ENCODE measurements at regions not wholly inside any gene's neighbourhood (a gene's known extent, or its start where the extent isn't known, plus 50 kb on each side); places are given as distances from the start of the nearest gene placed in this dataset.
"Not testable (repeated sequence)": the region's sequence is repeated elsewhere in the genome, so short reads cannot be mapped to it uniquely, and the experiment has no call there.

DNA sequence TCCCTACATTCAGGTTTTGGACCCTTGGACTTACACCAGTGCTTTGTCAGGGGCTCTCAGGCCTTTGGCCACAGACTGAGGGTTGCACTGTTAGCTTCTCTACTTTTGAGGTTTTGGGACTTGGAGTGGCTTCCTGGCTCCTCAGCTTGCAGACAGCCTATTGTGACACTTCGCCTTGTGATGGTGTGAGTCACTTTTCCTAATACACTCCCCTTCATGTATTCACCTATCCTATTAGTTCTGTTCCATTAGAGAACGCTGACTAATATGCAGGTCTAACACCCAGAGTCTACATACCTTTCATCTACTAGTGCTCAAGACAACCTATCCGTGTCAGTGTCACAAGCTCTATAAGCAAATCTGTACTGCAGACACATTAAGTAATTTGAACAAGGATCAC, 605.3 kb downstream of the KCNT2 start:
- DNase-seq (ENCODE audit: low read depth in 2 of 2): no peak

DNA sequence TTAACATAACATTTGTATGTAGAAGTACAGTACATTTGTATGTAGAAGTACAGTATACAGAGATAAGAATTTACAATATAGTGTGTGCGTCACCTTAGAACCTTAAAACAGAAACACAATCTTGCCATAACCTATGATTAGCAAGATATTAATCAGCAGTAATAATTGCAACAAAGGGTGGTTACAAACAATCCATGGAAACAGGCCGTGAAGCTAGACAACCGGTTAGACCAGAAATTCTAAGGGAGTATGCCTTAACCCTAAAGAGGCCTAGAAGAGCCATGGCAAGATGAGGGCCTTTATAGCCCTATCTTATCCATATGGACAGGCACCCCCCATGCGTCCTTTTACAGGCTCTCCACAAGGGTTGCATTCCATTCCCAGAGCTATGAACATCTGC, 605.9 kb downstream of the KCNT2 start:
- not testable (repeated sequence) for DNase-seq (ENCODE audit: low read depth in 2 of 2)

DNA sequence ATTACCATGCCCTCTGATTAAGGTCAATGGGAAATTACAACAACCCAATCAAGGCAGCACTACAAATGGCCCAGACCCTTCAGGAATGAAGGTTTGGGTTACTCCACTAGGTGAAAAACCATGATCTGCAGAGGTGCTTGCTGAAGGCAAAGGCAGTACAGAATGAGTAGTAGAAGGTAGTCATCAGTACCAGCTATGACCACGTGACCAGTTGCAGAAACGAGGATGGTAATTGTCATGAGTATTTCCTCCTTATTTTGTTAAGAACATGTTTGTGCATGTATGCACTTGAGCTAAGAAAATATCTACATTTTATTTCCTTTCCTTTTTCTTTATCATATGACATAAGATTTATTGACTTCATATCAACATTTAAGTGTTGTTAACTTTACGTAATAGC, 607.1 kb downstream of the KCNT2 start:
- DNase-seq (ENCODE audit: low read depth in 2 of 2): no peak

DNA sequence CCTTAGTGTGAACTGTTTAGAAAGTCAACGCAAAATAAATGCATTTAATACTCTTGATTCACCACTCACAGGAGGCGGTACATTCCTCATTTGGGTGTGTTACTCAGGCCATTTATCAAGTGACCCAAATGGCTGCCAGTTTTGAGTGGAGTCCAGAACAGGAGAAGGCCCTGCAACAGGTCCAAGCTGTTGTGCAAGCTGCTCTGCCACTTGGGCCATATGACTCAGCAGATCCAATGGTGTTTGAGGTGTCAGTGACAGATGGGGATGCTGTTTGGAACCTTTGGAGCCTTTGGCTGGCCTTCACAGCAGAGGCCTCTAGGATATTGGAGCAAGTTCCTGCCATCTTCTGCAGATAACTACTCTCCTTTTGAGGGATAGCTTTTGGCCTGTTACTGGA, 609.2 kb downstream of the KCNT2 start:
- no peak for DNase-seq (ENCODE audit: low read depth in 2 of 2)

DNA sequence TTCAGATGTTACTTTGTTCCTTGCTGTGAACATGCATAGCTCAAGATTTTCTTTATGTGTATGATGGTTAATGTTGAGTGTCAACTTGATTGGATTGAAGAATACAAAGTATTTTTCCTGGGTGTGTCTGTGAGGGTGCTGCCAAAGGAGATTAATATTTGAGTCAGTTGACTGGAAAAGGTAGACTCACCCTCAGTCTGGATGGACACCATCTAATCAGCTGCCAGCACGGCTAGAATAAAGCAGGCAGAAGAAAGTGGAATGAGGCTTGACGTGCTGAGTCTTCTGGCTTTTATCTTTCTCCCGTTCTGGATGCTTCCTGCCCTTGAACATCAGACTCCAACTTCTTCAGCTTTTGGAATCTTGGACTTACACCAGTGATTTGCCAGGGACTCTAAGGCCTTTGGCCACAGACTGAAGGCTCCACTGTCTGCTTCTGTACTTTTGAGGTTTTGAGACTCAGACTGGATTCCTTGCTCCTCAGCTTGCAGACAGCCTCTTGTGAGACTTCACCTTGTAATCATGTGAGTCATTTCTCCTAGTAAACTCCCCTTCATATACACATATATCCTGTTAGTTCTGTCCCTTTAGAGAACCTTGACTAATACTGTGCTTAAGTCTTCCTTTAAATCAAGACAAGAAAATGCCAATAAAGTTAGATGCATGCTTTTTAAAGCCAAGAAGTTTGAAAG, 626.6 kb downstream of the KCNT2 start:
- no peak for DNase-seq (ENCODE audit: low read depth in 2 of 2)

DNA sequence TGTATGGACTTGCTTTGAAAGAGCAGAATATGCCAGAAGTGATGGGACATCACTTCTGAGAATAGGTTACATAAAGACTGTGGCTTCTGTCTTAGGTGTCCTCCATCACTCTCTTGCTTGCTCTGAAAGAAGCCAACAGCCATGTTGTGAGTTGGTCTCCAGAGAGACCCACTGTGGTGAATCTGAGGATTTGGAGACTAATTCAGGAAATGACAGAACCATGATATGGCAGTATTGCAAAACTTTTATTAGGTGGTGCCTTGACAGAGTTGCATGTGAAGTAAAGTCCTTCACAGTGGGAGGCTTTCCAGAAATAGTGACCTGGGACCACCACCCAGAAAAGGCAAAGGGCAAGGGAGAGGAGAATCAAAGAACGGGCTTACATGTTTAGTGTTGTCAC, 628.6 kb downstream of the KCNT2 start:
- no peak for DNase-seq (ENCODE audit: low read depth in 2 of 2)

DNA sequence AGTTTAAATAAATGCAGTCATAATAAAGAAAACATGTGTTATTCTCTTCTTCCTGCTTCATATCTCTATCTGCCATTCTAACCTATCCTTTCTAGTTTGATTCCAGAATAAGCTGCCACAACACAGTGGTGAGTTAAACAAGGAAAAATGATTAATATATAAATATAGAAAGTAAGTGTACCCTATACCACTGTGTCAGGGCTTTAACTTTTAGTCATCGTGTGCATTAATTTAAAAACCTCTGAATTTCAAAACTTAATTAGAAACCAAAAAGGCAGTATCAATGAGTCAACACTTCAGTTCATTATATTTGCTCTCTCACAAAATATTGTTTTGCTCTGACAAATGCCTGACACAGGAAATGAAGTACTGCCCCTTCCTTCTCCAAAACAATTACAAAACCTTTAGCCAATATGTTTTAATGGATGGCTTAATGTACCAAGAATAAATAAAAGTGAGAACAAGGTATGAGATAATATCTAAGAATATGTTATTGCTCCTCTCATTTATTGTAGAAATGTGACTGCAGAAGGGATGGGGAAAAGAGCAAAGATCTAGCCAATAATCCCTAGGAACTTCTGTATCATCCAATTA, 634.8 kb downstream of the KCNT2 start:
- DNase-seq (ENCODE audit: low read depth in 2 of 2): no peak

DNA sequence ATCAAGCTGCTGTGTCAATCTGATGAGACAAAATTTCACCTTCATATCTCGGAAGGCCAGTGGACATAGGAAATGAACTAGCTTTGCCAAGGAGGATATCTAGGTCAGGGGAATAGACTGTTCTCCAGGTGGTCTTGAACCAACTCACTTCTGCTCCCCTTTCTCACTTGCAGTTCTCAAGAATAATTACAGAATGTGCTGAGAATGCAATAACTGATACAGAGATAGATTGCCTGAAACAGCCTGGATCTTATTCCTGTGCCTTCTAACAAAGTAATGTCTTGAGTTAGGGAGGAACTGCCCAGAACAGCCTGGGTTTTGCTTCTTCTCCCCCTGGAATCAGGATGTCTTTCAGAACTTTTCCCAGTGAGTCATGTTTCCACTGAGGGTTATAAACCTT, 636.7 kb downstream of the KCNT2 start:
- no peak for DNase-seq (ENCODE audit: low read depth in 2 of 2)

DNA sequence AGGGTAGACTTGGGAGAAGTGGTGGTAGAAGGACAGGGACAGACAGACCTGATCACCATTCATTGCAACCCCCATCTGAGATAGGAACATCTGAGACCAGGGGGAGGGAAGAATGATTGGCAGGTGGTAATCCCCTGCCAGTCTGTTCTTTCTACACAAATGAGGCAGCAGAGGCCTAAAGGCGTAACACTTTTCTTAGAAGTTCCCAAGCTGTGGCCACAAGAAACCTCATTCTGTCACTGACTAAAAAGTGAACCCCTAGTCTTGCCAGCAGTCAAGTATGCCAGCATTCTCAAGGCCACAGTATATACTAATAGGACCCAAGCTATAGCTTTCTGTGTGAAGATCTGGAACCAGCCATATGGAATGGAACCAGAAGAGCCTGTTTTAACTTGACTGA, 638.0 kb downstream of the KCNT2 start:
- no peak for DNase-seq (ENCODE audit: low read depth in 2 of 2)

DNA sequence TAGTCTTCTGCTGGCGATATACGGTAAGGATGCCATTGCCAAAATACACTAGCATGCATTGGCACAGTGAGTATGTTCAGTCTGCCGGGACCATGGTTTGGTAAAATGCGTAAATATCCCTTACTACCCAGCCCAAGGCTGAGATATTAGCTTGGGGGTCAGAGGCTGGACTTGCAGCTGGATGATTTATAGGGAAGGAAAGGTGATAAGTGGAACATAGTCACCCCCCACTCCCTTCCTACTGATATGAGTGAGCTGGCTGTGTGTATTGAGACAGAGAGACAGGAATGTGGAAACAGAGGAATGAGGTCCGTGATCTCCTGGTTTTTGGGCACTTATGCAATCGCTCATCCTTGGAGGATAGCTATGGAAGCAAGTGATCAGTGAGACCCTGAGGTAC, 642.8 kb downstream of the KCNT2 start:
- no peak for DNase-seq (ENCODE audit: low read depth in 2 of 2)

DNA sequence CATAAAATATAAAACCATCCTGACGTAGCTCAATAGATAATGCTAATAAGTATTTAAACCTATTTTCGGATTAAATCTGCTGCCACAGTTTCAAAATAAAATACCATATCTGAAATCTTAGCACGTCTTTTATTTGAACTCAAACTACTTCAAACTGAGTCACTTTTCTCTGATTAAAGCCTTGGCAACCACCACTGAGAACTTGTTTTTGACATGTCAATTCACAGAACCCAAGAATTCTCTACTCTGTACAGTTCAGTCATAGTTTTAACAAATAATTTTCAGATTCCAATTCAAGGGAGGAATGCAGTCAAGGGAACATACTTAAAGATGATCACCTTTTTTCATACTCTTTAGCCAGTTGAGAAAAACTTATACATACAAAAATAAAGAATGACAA, 643.2 kb downstream of the KCNT2 start:
- DNase-seq (ENCODE audit: low read depth in 2 of 2): no peak

DNA sequence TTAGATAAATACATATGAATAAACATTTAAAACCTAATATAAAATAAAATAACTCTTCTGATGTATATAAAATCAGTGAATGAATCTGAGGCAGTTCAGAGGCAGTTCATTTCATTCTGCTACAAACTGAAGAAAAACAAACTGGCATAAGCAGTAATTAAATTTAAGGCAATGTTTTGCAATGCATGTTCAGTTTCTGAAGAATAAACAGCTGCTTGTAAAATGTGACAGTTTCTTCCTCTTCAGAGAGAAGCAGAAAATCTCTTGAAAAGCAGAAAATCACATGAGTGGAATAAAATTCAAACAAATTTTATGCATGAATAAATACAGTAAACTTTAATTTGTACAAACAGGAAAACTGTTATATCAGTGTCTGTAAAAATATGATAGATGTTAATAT, 643.7 kb downstream of the KCNT2 start:
- no peak for DNase-seq (ENCODE audit: low read depth in 2 of 2)

DNA sequence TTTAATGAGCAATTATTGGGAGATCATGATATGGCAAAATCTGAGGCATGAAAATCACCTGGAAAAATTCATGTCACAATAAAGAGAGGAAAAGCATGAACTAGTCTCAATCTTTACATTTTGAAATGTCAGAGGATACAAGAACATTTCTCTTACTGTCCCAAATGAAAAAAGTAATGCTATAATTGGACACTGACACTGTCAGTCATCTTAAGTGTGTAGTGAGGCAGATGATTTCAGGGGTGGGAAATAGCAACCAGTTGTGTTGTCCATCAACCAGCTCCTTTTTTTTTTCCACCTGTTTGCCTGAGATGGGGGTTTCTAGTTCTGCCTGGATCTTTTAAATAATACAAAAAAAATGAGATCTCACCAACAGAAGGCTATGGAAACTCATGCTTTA, 646.2 kb downstream of the KCNT2 start:
- DNase-seq (ENCODE audit: low read depth in 2 of 2): no peak

DNA sequence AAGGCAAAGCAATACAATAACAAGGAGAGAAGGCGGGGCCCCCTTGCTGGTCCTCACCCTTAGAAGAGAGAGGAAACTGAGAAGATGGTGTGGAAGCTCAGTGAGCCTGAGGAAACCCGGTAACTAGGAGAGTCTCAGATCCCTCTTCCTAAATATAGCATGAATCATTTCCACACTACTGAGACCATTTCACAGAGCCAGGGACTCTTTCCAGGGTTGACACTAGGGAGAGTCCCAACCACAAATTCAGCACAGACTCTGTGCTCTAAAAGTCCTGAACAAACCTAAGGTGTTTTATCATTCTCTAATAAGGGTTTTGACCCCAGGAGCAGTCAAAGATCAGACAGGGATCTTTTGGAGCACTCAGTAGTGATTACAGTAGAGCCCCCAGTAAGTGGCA, 647.7 kb downstream of the KCNT2 start:
- DNase-seq (ENCODE audit: low read depth in 2 of 2): no peak

DNA sequence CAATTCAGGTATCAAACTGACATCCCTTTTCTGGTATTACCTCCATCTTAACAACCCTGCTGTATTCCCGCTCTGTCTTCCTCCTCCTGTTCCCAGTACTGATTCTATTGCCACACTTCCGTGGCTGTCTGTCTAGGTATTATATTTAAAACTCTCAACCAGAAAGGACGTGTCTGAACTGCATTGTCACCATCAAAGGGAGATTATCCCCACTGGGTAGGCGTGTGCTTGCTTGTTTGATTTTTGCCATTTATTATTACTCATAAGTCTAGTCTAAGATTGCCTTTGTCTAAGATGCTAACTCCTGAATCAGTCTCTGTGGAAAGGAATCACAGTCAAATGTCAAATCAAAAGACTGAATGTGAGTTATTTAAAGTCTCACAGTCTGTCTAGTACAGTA, 650.1 kb downstream of the KCNT2 start:
- DNase-seq (ENCODE audit: low read depth in 2 of 2): no peak

DNA sequence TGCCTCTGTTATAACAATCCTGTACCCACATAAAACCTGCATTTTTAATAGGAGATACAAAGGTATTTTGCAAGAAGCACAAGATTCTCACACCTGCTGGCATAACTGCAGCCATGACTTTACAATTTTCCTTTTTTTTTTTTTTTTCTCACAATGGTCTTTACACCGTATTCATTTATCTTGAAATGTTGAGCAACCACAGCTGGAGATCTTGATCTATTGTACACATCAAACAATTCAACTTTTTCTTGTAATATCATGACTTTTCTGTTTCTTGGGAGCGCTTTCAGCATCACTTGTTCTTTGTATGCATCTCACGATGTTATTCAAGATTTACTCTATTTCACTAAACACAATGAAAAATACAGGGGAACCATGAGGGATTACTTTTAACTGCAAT, 651.4 kb downstream of the KCNT2 start:
- no peak for DNase-seq (ENCODE audit: low read depth in 2 of 2)

DNA sequence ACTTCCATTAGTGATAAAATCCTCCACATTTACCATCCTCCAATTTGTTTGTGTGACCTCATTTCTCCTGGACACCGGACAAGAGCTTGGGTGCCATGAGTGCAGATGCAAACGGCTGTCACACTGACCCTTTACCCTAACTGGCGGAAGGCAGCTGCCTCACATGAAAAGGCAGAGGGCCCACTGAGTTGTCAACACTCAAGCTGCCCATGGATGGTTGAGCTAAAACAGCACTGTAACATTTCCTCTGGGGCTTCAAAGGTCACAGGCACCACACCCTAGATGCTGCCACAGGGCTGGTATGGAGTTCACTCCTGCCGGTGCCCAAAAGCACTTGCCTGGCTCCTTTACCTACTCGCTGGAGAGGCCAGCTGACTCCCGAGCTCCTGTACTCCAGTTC, 653.4 kb downstream of the KCNT2 start:
- DNase-seq (ENCODE audit: low read depth in 2 of 2): no peak

DNA sequence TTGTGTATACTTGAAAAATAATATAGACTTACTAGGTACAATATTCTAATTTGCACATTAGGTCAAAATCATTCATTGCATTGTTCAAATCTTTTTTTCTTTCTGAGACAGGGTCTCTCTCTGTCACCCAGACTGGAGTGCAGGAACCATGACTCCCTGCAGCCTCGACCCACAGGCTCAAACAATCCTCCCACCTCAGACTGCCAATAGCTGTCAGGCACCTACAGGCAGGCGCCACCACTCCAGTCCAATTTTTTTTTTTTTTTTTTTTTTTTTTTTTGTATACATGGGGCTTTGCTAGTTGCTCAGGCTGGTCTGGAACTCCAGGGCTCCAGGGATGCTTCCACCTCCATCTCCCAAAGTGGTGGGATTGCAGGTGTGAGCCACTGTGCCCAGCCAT, 656.9 kb downstream of the KCNT2 start:
- no peak for DNase-seq (ENCODE audit: low read depth in 2 of 2)

DNA sequence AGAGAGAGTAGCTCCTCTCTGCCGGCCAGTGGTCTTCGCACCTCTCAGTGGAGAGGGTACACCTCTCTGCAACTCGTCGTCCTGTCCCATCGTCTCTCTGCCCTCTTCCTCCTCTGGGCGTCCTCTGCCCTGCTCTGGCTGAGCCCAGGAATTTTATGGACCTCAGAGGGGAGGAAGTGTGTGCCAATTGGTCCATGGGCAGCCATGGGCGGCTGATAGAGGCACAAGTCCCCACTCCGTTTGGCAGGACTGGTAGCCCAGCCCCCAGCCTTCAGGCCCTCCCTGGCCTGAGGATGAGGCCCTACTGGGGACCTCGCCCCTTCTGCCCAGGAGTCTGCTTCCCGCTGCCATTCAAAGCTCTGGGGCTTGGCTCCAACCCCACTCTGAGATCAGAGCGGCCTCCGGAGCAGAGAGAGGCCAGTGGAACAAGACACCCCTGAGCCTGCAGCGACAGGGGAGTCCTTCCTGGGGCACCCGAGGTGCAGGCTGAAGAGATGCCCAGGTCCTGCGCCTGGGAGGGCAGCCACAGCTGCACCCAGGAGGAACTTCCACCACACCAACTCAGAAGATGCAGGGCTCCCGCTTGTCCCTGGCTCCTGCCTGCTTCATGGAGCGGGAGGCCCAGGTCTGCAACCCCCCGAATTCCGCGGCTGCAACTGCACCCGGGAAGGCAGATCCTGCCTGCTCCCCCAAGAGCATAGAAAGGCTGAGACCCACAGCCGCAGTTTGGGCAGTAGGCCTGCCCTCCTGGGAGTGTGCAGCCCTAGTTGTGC, 659.9 kb downstream of the KCNT2 start:
- no peak for DNase-seq (ENCODE audit: low read depth in 2 of 2)

DNA sequence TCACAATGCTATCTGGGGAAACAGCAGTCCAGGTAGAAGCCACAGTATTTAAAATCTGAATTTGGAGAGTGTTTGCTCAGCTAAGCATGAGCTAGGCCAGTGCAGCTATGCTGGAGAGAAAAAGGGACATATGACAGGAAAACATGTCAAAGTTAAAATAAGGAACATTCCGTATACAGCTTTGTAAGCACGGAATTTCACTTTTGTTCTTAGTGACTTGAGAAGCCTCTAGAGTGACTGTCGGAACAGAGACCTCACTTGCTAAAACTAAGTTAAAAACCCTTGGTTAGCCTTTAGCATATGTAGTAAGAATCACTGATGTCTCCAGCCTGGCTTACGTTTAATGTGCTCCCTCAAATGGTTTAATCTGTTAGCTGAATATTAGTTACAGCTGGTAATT, 661.7 kb downstream of the KCNT2 start:
- no peak for DNase-seq (ENCODE audit: low read depth in 2 of 2)

DNA sequence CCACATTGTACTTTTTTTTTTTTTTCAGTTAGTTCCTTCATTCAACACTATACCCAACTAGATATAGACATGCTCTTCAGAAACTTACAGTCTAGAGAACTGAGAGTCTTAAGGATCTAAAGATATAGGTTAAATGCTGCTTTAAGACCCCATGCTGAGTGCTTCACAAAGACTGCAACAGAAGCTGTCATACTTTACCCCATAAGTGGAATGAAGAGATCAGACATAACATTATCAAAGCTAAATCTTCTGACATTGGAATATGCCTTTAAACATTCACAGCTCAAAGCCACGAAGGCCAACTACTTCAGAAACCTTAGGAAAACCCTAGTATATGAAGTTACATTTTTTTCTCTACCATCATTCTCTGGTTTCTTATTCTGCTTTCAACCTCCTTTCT, 666.4 kb downstream of the KCNT2 start:
- no peak for DNase-seq (ENCODE audit: low read depth in 2 of 2)

DNA sequence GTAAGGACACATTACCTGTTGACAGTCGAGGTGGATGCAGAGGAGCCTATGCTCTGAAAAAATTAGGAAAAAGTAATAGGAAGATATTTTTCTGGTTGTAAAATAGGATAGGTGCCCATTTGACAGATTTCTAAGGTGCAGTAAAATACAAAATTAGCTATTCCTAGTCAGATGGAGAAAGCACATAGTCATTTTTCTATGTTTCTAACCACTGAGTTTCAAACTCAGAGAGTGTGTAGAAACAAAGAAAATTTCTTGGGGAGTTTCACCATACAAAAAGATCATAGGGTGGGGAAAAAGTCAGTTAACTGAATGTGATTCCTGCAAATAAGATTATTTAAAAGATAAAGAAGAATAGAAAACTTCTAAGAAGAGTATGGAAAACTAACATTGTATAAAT, 666.9 kb downstream of the KCNT2 start:
- DNase-seq (ENCODE audit: low read depth in 2 of 2): no peak

DNA sequence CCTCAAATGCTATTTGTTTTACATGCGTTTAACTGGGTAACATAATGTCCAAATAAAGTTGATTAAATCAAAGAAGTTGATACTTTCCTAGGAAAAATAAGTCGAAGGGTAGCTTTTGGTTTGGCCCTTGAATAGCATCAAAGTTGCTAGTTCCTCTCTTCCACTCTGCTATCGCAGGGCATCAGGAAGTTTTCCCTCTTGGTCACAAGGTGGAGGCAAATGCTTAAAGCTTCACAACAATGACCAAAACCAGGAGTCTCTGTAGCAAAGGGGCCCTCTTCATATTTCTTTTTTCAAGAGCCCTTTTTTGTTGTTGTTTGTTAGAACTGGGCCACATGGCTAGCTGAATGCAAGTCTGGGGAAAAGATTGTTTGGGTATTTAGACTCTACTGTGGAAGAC, 668.4 kb downstream of the KCNT2 start:
- no peak for DNase-seq (ENCODE audit: low read depth in 2 of 2)

Measured in stimulated activated CD8-positive, alpha-beta memory T cell treated with anti-CD3 and anti-CD28 coated beads, Interleukin-15, amount 100 ng/mL, for 48 hours (primary cell).